Stomach (tissue), 4 donors: ENCODE measurements at regions not wholly inside any gene's neighbourhood (a gene's known extent, or its start where the extent isn't known, plus 50 kb on each side); places are given as distances from the start of the nearest gene placed in this dataset.

Experiments
- CTCF ChIP-seq, 7 experiments: fragments of 450-650 bp in 4 of 7; fragments of 200-600 bp in 3 of 7; sonication (generic) in 3 of 7; IDR thresholded peaks; one replicate each; pipeline ENCODE4 v1.5.1; 2016 to 2019; ENCODE audit warnings: antibody characterized with exemption in 7 of 7, control low read depth in 2 of 7, mild to moderate bottlenecking in 1 of 7
- POLR2A ChIP-seq, 4 donors: fragments of 450-650 bp; IDR thresholded peaks; one replicate each; pipeline ENCODE4 v1.6.1; 2016; ENCODE audit warnings: antibody characterized with exemption in 4 of 4, control low read depth in 2 of 4, mild to moderate bottlenecking in 1 of 4, moderate library complexity in 1 of 4

GRCh38 chr18:42527766-42528165, 572.7 kb downstream of the PIK3C3 start:
- TF ChIP-seq CTCF (IDR thresholded peaks at IDR 0.05), result no peak
- TF ChIP-seq POLR2A (IDR thresholded peaks at IDR 0.05), result no peak
